LNCaP clone FGC (cell line): ENCODE measurements at regions not wholly inside any gene's neighbourhood (a gene's known extent, or its start where the extent isn't known, plus 50 kb on each side); places are given as distances from the start of the nearest gene placed in this dataset.

ENCODE experiments used
- DNase-seq: peaks from one replicate; pipeline ENCODE4 v3.0.0-alpha.2; 2011; ENCODE audit warnings: low read depth
- H3K4me3 ChIP-seq: 2 replicates; pipeline ENCODE4 v1.5.1; 2011; ENCODE audit warnings: mild to moderate bottlenecking, low read depth, low read length, control low read depth
- TF ChIP-seq, protein P1 (sequence below): IDR thresholded peaks from 2 replicates; pipeline ENCODE4 v1.5.1; 2012; ENCODE audit warnings: mild to moderate bottlenecking; ENCODE audit not compliant: control insufficient read depth, insufficient read depth; ENCODE audit errors: extremely low read depth

DNA sequence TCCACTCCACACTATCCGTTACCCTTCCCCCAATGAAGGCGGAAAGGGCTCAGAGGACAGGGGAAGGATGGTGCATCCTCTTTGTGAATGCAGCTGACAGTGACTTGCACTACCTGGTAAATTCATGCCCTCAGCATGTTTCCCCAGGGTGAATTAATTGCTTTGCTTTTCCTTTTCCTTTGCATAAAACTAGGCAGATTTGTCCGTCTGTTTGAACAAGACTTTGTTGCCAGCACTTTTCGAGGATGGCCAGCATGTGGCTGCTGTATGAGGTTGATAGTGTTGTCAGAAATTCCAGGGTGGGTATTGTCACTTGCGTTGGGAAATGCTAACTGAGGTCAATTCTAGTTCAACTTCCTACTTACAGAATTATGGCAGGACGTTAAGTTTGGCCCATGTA lies 79.0 kb upstream of the RARB start:
- DNase-seq: no peak
- TF ChIP-seq, protein P1, sequence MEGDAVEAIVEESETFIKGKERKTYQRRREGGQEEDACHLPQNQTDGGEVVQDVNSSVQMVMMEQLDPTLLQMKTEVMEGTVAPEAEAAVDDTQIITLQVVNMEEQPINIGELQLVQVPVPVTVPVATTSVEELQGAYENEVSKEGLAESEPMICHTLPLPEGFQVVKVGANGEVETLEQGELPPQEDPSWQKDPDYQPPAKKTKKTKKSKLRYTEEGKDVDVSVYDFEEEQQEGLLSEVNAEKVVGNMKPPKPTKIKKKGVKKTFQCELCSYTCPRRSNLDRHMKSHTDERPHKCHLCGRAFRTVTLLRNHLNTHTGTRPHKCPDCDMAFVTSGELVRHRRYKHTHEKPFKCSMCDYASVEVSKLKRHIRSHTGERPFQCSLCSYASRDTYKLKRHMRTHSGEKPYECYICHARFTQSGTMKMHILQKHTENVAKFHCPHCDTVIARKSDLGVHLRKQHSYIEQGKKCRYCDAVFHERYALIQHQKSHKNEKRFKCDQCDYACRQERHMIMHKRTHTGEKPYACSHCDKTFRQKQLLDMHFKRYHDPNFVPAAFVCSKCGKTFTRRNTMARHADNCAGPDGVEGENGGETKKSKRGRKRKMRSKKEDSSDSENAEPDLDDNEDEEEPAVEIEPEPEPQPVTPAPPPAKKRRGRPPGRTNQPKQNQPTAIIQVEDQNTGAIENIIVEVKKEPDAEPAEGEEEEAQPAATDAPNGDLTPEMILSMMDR: no peak
- no peak overlapping the region for H3K4me3 ChIP-seq

DNA sequence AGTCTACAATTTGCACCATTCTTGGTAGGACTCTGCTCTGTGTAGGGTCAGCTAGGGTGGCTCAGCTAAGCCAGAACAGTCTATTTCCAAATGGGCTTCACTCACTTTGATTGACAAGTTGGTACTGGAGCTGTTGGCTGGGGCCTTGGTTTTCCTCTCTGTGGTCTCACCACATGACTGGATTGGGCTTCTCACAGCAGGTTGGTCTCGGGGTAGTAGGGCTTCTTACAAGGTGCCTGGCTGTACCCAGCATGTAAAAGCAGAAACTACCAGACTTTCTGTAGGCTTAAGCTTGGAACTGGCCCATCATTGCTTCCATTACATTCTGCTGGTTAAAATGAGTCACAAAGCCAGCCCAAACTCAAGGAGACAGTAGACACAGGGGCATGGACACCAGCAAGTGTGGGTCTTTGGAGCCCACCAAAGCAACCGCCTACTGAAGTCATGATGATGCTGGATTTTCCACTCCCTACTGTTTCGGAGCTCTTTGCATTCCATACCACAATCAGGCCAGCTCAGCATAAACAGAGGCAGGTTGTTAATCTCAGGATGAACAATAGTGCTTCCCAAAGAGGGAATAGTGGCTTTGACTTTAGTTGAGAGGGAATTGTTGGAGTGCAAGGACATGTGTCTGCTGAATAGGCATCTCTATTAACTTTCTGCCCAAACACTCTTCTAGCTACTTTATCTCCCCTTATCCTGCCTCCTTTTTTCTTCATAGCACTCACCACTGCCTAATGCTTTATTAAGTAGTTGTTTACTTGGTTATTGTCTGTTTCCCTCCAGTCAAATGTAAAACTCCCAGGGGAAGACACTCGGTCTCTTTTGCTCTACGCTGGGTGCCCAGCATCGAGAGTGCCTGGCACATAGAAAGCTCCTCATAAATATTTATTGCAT lies 78.0 kb upstream of the RARB start:
- DNase-seq: no peak
- TF ChIP-seq, protein P1: no peak
- H3K4me3 ChIP-seq: no peak overlapping the region

DNA sequence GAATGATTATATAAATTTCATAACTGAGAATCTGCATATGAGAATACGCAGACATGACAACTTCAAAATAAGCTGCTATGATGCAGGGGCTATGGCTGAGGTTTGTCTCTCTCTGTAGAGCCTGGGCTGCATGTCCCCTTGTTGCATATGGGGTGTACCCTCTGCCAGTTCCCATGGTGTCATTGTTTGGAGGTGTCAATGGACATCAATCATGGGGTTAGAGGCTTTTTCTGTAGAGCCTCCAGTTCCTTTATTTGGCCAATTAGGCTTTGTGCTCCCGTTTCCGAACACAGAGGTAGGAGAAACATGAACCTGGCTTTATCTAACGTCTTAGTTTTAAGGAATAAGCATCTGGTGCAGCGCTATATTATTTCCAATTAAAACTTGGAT lies 77.3 kb upstream of the RARB start:
- no peak for DNase-seq
- TF ChIP-seq, protein P1: no peak
- H3K4me3 ChIP-seq: no peak overlapping the region

DNA sequence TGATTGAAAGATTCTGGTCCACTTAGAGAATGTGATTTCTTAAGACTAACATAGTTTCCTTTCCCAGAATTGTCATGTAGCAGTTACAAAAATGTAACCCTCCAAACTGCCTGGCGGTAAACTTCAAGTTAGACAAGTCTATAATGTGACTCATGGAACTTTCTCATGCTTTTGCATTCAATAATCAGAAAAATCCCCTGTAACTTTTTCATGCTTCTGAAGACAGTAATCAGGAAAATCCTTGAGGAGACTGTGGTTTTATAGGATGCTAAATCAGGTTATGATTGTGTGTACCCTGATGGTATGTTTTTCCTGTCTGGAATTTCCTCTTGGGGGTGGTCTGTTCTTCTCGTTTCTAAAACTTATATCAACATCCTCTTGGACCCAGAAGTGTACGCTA lies 74.0 kb upstream of the RARB start:
- TF ChIP-seq, protein P1: no peak
- no peak overlapping the region for H3K4me3 ChIP-seq
- DNase-seq: no peak

DNA sequence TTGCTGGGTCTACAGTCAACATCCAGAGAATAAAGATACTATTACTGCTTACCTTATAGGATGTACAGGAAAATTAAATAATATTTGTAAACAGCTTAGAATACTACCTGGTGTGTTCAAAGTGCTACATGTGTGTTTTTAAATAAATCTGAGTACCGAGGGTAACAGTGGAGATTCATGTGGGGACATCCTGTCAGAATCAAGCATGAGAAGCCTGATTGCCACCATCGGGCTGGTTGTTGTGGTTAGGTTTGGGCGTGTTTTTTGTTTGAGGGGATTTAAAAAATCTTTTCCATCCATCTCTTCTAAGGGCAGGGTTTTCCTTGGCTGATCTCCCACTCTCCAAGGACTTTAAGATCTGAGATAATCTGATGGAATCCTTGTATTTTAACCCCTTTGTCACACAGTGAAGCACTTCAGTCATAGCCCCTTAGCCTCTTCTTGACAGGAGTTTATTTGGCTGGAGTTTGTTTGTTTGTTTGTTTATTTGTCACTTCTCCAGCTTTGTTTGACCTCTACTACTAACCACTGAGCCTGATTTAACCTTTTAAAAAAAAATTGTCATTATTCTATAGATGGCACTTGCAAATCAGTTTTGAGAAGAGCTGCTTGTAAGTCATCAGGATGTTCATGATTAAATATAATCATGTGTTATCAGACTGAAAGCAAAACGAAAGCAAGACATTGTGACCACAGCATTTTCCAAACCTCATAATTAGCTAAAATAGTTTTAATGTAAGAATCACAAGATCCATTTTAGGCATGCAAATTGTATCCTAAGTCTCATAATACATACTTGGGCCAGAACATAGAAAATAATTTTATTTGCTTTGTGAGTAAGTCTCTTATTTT lies 72.8 kb upstream of the RARB start:
- no peak for DNase-seq
- no peak overlapping the region for H3K4me3 ChIP-seq
- TF ChIP-seq, protein P1: no peak

DNA sequence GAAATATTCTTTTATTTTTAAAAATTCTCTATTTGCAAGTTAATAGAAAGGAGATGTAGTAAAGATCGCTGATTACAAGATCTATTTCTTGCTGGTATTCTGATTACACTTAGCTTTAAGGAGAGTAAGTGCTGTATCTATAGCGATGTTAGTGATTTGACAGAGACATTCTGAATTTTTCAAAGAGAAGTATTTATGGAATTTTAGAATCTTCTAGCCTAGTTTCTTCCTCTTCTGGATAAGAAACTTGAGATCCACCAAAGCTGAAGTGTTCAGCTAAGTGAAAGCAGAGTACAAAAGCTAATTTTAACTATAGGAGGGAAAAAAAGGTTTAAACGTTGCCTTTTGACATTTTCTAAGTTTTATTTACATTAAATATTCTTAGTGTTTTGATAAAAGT lies 72.1 kb upstream of the RARB start:
- TF ChIP-seq, protein P1: no peak
- no peak overlapping the region for H3K4me3 ChIP-seq
- DNase-seq: no peak
